HepG2 (cell line): ENCODE measurements at regions not wholly inside any gene's neighbourhood (a gene's known extent, or its start where the extent isn't known, plus 50 kb on each side); places are given as distances from the start of the nearest gene placed in this dataset.
A peak's percentile ranks its signal among the peaks of the same experiment; 100 is the strongest.

Source experiments
- ATAC-seq: fragments of 200-7000 bp; cut with Tn5 transposase; 3 replicates; pipeline ENCODE4 v1.9.1; 2020; ENCODE audit warnings: mild to moderate bottlenecking, moderate library complexity
- BruUV-seq: library from RNA; stranded (reverse); fragments of 400-500 nt; replicated peaks from 2 replicates; lab custom pipeline; 2021; lab: Mats Ljungman, UMichigan
- CTCF ChIA-PET: fragments of 300-600 bp; formaldehyde crosslinking; extraction: SDS; loops from one replicate; lab custom pipeline; 2021; ENCODE audit warnings: low total read pairs, inconsistent platforms, low intra/inter-chr PET ratio; lab: Yijun Ruan, JAX
- POLR2A ChIA-PET: fragments of 350-600 bp; sonication (Branson Sonifier 250); formaldehyde crosslinking; loops from one replicate; lab custom pipeline; 2020; ENCODE audit warnings: antibody characterized with exemption, inconsistent platforms; lab: Yijun Ruan, JAX
- DNase-seq: peaks from one replicate; pipeline ENCODE4 v3.0.0-alpha.2; 2015; ENCODE audit warnings: low spot score
- FAIRE-seq: peaks from 3 replicates; lab custom pipeline; 2011; peaks lifted over from hg19 to GRCh38; lab: Jason Lieb, UNC
- H2AFZ ChIP-seq: one replicate; pipeline ENCODE4 v1.6.1; 2011; ENCODE audit warnings: low read length, inconsistent platforms
- H3K27ac ChIP-seq: fragments of 300-600 bp; 3 replicates; pipeline ENCODE4 v1.8.0; 2011; ENCODE audit warnings: mixed run types, mild to moderate bottlenecking, mixed read lengths, low read length, inconsistent platforms; ENCODE audit not compliant: insufficient read depth; ENCODE audit errors: extremely low read length
- H3K27me3 ChIP-seq, 2 experiments: fragments of 200-600 bp in 1 of 2; 2 replicates in 1 of 2; 3 replicates in 1 of 2; pipeline versions ENCODE4 v1.6.0 to v1.8.0; 2011; ENCODE audit warnings: low read length in 2 of 2, mild to moderate bottlenecking in 2 of 2, moderate library complexity in 2 of 2, inconsistent platforms in 1 of 2; ENCODE audit not compliant: insufficient read depth in 2 of 2, control insufficient read depth in 1 of 2
- H3K36me3 ChIP-seq, 2 experiments: fragments of 200-600 bp in 1 of 2; replicated peaks in 1 of 2; 2 replicates in 1 of 2; 3 replicates in 1 of 2; pipeline versions ENCODE4 v1.5.1 to v1.8.0; 2011; ENCODE audit warnings: low read length in 2 of 2, inconsistent platforms in 1 of 2; ENCODE audit not compliant: insufficient read depth in 2 of 2, control insufficient read depth in 1 of 2
- H3K4me1 ChIP-seq: 2 replicates; pipeline ENCODE4 v1.5.1; 2012; ENCODE audit warnings: low read length, inconsistent platforms; ENCODE audit not compliant: insufficient read depth
- H3K4me2 ChIP-seq: 2 replicates; pipeline ENCODE4 v1.6.0; 2011; ENCODE audit warnings: low read depth, low read length, inconsistent platforms
- H3K4me3 ChIP-seq, 3 experiments: fragments of 200-600 bp in 1 of 3; sonication (generic), shearing (Covaris generic) in 1 of 3; replicated peaks in 1 of 3; 2 replicates each; pipeline ENCODE4 v1.5.1; 2011 to 2016; ENCODE audit warnings: low read length in 3 of 3, inconsistent platforms in 2 of 3, low read depth in 2 of 3, mild to moderate bottlenecking in 2 of 3, control low read depth in 1 of 3, mixed read lengths in 1 of 3; ENCODE audit not compliant: insufficient read depth in 1 of 3
- H3K79me2 ChIP-seq: one replicate; pipeline ENCODE4 v1.6.1; 2011; ENCODE audit warnings: low read length, inconsistent platforms; ENCODE audit not compliant: insufficient read depth
- H3K9ac ChIP-seq: 2 replicates; pipeline ENCODE4 v1.6.0; 2011; ENCODE audit warnings: mild to moderate bottlenecking, low read depth, low read length, inconsistent platforms; ENCODE audit not compliant: insufficient read depth
- H3K9me3 ChIP-seq: 2 replicates; pipeline ENCODE4 v1.5.1; 2012; ENCODE audit warnings: mild to moderate bottlenecking, low read length
- H4K20me1 ChIP-seq: 2 replicates; pipeline ENCODE4 v1.6.0; 2011; ENCODE audit warnings: inconsistent platforms, mild to moderate bottlenecking, low read length, moderate library complexity; ENCODE audit not compliant: insufficient read depth
- ARID5B ChIP-seq: IDR thresholded peaks from 2 replicates; pipeline ENCODE4 v1.4.0; 2020; ENCODE audit warnings: mild to moderate bottlenecking, missing genetic modification reagents
- GABPB1 ChIP-seq: IDR thresholded peaks from 2 replicates; pipeline ENCODE4 v1.6.1; 2016; ENCODE audit warnings: mild to moderate bottlenecking, missing genetic modification reagents, moderate library complexity, missing compliant biosample characterization
- MBNL3 ChIP-seq: fragments of 250-450 bp; sonication (Bioruptor Pico); conservative IDR thresholded peaks from 2 replicates; pipeline ENCODE4 v1.8.0; 2022; ENCODE audit warnings: mild to moderate bottlenecking, inconsistent platforms
- PHB2 ChIP-seq: fragments of 450-650 bp; IDR thresholded peaks from 2 replicates; pipeline ENCODE4 v1.6.1; 2018; ENCODE audit not compliant: partially characterized antibody
- UBTF ChIP-seq: sonication (generic); formaldehyde crosslinking; IDR thresholded peaks from 2 replicates; pipeline ENCODE4 v1.4.0; 2020; ENCODE audit warnings: mild to moderate bottlenecking, missing genetic modification reagents
- ZNF230 ChIP-seq: sonication (generic); formaldehyde crosslinking; IDR thresholded peaks from 2 replicates; pipeline ENCODE4 v1.4.0; 2020; ENCODE audit warnings: mild to moderate bottlenecking, missing genetic modification reagents
- ZNF597 ChIP-seq: sonication (generic); formaldehyde crosslinking; IDR thresholded peaks from 2 replicates; pipeline ENCODE4 v1.5.0; 2020; ENCODE audit warnings: missing genetic modification reagents
- ZNF704 ChIP-seq: sonication (generic); formaldehyde crosslinking; IDR thresholded peaks from 2 replicates; pipeline ENCODE4 v1.8.1; 2023; ENCODE audit warnings: mild to moderate bottlenecking, inconsistent platforms, moderate library complexity, missing genetic modification reagents, borderline replicate concordance
- ZNF761 ChIP-seq: sonication (generic); formaldehyde crosslinking; conservative IDR thresholded peaks from 2 replicates; pipeline ENCODE4 v1.4.0; 2020; ENCODE audit warnings: mild to moderate bottlenecking, missing genetic modification reagents
- ZNF775 ChIP-seq: sonication (generic); formaldehyde crosslinking; IDR thresholded peaks from 2 replicates; pipeline ENCODE4 v1.4.0; 2020; ENCODE audit warnings: missing genetic modification reagents, mild to moderate bottlenecking, moderate library complexity, borderline replicate concordance
- WGBS: methylation state at CpG from one replicate; pipeline ENCODE4 v1.1.6; 2017; ENCODE audit warnings: low lambda C conversion rate; 5-methylcytosine and 5-hydroxymethylcytosine counted together
- in situ Hi-C: cut with HindIII; loops from 2 replicates; pipeline ENCODE4 v1.10.0; 2017; ENCODE audit warnings: low pct_unique_long_range_greater_than_20kb; ENCODE audit not compliant: extremely low pct_ligation_motif_present
- intact Hi-C: fragments of 100-400 bp; cut with micrococcal nuclease; formaldehyde crosslinking; loops from one replicate; pipeline ENCODE4 v1.10.0; 2022; ENCODE audit not compliant: unreplicated experiment

GRCh38 chr20:50446351-50447101, 63.7 kb upstream of the PTPN1 start (continued):
- TF ChIP-seq ARID5B: peak; percentile 29; the same call in 1 of the 2 replicates

GRCh38 chr20:50447102-50447804, 62.9 kb upstream of the PTPN1 start:
- ATAC-seq (no peak), FAIRE-seq (no peak), DNase-seq (no peak)
- Histone ChIP-seq H3K27ac (no peak overlapping the region), H3K27me3 (no peaks in the 10 kb centered on the region; a peak in 1 of 5 replicates), H3K79me2 (no peaks in the 10 kb centered on the region), H3K9ac (peak overlapping the region; percentile 14; the same call in 1 of the 2 replicates), H2AFZ (peak overlapping the region; percentile 67), H3K4me1 (peaks cover 79% of the 10 kb centered on the region), H3K4me2 (peak overlapping the region; percentile 51), H3K9me3 (no peaks in the 10 kb centered on the region), H3K36me3 (no peaks in the 10 kb centered on the region), H3K4me3 (no peak overlapping the region; a peak in 1 of 6 replicates), H4K20me1 (no peaks in the 10 kb centered on the region)
- intact Hi-C loops (no loop called here), in situ Hi-C loops (no loop called here)
- CTCF ChIA-PET: no interaction called here
- no TSS peak for BruUV-seq
- POLR2A ChIA-PET: interaction anchor here (0.9 to 1.1 kb wide), 3 partner anchors 8 to 42 kb away, joined by 3 to 4 read pairs (median 3); no protein-coding TSS in a partner anchor
- 72% methylated on average over 6 of the region's 6 CpGs for WGBS
- TF ChIP-seq GABPB1 (CRISPR knock-in tag) (no peak), MBNL3 (CRISPR knock-in tag) (no peak), ZNF597 (CRISPR knock-in tag) (no peak), ZNF775 (CRISPR knock-in tag) (0 out of 2 replicates have a peak, but pooled peaks have one; percentile 34), ZNF704 (no peak), PHB2 (no peak), ZNF761 (CRISPR knock-in tag) (0 out of 2 replicates have a peak, but pooled peaks have one; percentile 51), ZNF230 (CRISPR knock-in tag) (no peak), UBTF (CRISPR knock-in tag) (no peak)
